GM12865 (cell line): ENCODE measurements at regions not wholly inside any gene's neighbourhood (a gene's known extent, or its start where the extent isn't known, plus 50 kb on each side); places are given as distances from the start of the nearest gene placed in this dataset.

Source experiments
- DNase-seq: peaks from one replicate; pipeline ENCODE4 v3.0.0; 2010; ENCODE audit warnings: low read depth
- H3K4me3 ChIP-seq: 2 replicates; pipeline ENCODE4 v1.5.1; 2011; ENCODE audit warnings: mild to moderate bottlenecking, low read depth, low read length, control low read depth
- TF ChIP-seq, protein P1 (sequence below): IDR thresholded peaks from 2 replicates; pipeline ENCODE4 v1.5.1; 2011; ENCODE audit warnings: low read length, control low read depth, low read depth, inconsistent platforms; ENCODE audit not compliant: insufficient read depth; ENCODE audit errors: missing control alignments

DNA sequence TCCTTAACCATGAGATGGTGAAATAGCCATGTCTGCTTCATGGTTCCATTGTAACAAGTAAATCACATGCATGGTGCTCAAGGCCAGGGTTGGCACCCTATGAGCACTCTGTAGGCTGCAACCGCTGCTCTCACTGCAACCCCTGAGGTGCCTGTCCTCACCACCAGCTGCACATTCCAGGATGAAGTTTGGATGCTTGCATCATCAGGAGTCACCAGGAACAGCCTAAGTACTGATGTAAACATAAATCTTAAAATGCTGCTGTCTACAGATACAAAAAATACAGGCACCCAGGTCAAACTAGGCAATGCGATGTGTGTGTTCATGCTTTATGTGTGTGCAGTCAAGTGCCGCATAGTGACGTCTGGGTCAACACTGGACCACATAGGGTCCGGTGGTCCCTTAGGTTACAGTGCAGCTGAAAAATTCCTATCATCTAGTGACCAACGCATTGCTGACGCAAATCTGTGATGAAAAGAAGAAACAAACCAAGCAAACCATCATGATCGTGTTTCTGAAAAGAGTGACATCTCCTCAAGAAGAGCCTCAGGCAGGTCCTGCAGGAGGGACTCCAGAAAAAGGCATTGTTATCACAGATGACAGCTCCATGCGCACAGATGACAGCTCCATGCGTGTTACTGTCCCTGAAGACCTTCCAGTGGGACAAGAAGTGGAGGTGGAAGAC is 234.8 kb downstream of the AUH start:
- DNase-seq: no peak
- TF ChIP-seq, protein P1, sequence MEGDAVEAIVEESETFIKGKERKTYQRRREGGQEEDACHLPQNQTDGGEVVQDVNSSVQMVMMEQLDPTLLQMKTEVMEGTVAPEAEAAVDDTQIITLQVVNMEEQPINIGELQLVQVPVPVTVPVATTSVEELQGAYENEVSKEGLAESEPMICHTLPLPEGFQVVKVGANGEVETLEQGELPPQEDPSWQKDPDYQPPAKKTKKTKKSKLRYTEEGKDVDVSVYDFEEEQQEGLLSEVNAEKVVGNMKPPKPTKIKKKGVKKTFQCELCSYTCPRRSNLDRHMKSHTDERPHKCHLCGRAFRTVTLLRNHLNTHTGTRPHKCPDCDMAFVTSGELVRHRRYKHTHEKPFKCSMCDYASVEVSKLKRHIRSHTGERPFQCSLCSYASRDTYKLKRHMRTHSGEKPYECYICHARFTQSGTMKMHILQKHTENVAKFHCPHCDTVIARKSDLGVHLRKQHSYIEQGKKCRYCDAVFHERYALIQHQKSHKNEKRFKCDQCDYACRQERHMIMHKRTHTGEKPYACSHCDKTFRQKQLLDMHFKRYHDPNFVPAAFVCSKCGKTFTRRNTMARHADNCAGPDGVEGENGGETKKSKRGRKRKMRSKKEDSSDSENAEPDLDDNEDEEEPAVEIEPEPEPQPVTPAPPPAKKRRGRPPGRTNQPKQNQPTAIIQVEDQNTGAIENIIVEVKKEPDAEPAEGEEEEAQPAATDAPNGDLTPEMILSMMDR: no peak
- H3K4me3 ChIP-seq: no peak overlapping the region

DNA sequence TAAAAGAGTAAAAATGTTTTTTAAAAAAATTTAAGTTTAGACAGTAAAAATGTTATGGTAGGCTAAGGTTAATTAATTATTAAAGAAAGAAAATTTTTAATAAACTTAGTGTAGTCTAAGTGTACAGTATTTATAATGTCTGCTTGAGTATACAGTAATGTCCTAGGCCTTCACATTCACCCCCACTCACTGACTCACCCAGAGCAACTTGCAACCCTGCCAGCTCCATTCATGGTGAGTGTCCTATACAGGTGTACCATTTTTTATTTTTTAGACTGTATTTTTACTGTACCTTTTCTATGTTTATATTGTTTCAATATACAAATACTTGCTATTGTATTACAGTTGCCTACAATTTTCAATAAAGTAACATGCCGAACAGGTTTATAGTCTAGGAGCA is 234.1 kb downstream of the AUH start:
- TF ChIP-seq, protein P1: no peak
- DNase-seq: no peak
- no peak overlapping the region for H3K4me3 ChIP-seq

DNA sequence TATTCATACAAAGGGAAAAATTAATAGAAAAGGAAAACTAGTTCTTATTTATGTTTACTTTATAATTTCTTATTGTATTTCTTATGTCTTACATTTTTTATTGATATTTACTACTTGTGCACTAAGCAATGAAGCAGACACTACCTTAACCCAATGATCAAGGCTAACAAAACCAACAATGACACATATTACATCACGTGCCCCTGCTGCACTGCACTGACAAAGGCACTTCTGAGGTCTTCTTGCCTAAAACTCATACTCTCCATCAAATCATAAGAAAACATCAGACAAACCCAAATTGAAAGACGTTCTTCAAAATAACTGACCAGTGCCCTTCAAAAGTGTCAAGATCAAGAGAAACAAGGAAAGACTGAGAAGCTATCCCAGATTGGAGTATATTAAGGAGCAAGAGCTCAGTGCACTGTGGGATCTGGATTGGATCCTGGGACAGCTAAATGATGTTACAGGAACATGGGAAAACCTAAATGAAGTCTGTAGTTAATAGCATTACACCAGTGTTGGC is 230.9 kb downstream of the AUH start:
- TF ChIP-seq, protein P1: no peak
- DNase-seq: no peak
- H3K4me3 ChIP-seq: no peak overlapping the region

DNA sequence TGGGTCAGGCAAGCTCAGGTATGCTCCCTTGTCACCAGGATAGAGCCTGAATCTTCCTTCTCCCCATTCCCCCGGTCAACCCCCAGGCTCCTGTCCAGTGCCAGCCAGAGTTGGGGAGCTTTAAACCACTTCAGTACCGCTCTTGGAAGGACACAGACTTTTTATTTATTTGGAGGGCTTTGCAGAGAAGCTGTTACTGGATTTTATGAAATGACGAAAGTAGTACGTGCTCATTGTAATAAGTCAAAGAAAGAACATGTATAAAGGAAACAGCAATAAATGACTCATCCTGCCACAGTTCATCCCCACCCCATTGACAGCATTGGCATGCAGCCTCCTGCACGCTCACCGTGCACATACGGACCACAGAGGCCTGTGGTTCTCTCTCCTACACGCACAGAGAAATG is 230.3 kb downstream of the AUH start:
- H3K4me3 ChIP-seq: no peak overlapping the region
- TF ChIP-seq, protein P1: no peak
- peak; percentile 37 for DNase-seq

DNA sequence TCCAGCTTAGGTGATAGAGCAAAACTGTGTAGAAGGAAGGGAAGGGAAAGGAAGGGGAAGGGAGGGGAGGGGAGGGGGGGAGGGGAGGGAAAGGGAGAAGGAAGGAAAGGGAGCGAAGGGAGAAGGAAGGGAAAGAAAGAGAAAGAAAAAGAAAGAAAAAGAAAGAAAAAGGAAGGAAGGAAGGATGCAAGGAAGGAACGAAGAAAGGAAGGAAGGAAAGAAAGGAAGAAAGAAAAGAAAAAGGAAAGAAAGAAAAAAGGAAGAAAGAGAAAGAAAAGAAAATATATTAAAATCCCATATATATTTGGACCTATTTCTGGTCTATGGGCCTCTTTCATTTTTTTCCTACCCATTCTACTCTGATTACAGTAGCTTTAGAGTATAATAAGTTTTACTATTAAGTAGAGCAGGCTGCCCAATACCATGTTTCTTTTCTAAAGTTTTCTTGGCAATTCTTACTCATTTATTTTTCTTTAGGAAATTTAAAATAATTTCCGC is 229.1 kb downstream of the AUH start:
- DNase-seq: no peak
- TF ChIP-seq, protein P1: no peak
- H3K4me3 ChIP-seq: no peak overlapping the region

DNA sequence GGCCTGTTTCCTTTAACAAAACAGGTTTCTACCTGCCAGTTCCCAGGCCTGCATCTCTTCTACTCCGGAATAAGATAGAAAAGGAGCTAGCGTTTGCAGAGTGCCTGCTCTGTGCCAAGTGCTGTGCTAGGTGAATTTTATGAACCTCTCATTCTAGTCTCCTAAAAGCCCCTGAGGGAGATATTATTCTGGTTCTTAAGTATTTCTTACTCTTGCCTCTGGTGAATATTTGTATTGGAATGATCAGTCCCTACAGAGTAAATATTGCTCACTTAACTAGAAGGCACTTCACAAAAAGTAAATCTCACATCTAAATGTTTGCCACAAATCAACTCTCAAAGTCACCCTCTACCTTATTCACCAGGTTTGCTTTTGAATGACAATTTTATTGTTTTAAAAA is 227.1 kb downstream of the AUH start:
- TF ChIP-seq, protein P1: no peak
- H3K4me3 ChIP-seq: no peak overlapping the region
- no peak for DNase-seq

DNA sequence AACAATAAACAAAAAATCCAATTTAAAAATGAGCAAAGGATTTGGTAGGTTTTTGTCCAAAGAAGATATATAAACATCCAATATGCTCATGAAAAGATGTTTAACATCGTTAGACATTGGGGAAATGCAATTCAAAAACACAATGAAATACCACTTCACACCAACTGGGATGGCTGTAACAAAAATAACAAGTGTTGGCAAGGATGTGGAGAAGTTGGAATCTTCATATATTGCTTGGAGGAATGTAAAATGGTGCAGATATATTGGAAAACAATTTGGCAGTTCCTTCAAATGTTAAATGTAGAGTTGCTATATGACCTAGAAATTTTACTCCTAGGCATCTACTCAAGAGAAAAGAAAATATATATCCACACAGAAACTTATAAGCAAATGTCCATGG is 224.3 kb downstream of the AUH start:
- H3K4me3 ChIP-seq: no peak overlapping the region
- no peak for DNase-seq
- TF ChIP-seq, protein P1: no peak
